C4-2B (cell line): ENCODE measurements at regions not wholly inside any gene's neighbourhood (a gene's known extent, or its start where the extent isn't known, plus 50 kb on each side); places are given as distances from the start of the nearest gene placed in this dataset.
"Not testable (repeated sequence)": the region's sequence is repeated elsewhere in the genome, so short reads cannot be mapped to it uniquely, and the experiment has no call there.

Experiments used
- H3K27ac ChIP-seq: fragments of 450-650 bp; 2 replicates; pipeline ENCODE4 v1.5.1; 2017
- ZFX ChIP-seq: fragments of 450-650 bp; IDR thresholded peaks from 2 replicates; pipeline ENCODE4 v1.6.1; 2017
- TF ChIP-seq, protein P1 (sequence below): fragments of 450-650 bp; conservative IDR thresholded peaks from 2 replicates; pipeline ENCODE4 v1.5.1; 2017; ENCODE audit warnings: mild to moderate bottlenecking

DNA sequence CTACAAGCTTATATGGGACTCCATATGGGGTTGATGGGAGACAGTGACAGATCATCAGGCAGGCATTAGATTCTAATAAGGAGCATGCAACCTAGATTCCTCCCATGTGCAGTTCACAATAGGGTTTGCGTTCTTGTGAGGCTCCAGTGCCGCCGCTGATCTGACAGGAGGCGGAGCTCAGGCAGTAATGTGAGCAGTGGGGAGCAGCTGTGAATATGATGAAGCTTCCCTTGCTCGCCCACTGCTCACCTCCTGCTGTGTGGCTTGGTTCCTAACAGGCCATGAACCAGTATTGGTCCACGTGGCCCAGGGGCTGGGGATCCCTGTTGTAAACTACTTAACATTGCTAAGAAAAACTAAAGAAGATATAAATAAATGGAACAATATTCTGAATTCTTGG lies 378.4 kb downstream of the KCNRG start:
- no peak overlapping the region for H3K27ac ChIP-seq
- TF ChIP-seq ZFX = no peak
- TF ChIP-seq, protein P1, sequence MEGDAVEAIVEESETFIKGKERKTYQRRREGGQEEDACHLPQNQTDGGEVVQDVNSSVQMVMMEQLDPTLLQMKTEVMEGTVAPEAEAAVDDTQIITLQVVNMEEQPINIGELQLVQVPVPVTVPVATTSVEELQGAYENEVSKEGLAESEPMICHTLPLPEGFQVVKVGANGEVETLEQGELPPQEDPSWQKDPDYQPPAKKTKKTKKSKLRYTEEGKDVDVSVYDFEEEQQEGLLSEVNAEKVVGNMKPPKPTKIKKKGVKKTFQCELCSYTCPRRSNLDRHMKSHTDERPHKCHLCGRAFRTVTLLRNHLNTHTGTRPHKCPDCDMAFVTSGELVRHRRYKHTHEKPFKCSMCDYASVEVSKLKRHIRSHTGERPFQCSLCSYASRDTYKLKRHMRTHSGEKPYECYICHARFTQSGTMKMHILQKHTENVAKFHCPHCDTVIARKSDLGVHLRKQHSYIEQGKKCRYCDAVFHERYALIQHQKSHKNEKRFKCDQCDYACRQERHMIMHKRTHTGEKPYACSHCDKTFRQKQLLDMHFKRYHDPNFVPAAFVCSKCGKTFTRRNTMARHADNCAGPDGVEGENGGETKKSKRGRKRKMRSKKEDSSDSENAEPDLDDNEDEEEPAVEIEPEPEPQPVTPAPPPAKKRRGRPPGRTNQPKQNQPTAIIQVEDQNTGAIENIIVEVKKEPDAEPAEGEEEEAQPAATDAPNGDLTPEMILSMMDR = no peak

DNA sequence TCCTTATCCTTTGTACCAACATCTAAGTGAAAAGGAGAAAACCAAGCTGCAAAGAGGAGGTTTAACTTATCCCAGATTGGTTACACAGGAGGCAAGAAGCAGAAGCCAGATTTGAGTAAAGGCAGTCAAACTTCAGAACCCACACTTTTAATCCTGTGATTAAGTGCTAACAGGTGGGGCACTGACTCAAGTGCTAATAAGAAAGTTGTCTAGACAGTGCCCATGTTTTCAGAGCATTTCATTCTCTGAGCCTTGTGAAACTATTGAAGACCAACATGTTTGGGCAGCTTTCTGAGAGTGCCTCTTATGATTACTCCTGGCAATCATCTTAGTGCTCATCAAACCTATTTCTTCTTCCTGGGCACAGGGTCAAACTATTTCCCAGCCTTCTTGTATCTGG lies 380.8 kb downstream of the KCNRG start:
- TF ChIP-seq ZFX = no peak
- TF ChIP-seq, protein P1 = no peak
- no peak overlapping the region for H3K27ac ChIP-seq

DNA sequence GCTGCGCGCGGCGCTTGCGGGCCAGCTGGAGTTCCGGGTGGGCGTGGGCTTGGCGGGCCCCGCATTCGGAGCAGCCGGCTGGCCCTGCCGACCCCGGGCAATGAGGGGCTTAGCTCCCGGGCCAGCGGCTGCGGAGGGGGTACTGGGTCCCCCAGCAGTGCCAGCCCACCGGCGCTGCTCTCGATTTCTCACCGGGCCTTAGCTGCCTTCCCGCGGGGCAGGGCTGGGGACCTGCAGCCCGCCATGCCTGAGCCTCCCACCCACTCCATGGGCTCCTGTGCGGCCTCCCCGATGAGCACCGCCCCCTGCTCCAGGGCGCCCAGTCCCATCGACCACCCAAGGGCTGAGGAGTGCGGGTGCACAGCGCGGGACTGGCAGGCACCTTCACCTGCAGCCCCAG lies 381.4 kb downstream of the KCNRG start:
- H3K27ac ChIP-seq = not testable (repeated sequence)

DNA sequence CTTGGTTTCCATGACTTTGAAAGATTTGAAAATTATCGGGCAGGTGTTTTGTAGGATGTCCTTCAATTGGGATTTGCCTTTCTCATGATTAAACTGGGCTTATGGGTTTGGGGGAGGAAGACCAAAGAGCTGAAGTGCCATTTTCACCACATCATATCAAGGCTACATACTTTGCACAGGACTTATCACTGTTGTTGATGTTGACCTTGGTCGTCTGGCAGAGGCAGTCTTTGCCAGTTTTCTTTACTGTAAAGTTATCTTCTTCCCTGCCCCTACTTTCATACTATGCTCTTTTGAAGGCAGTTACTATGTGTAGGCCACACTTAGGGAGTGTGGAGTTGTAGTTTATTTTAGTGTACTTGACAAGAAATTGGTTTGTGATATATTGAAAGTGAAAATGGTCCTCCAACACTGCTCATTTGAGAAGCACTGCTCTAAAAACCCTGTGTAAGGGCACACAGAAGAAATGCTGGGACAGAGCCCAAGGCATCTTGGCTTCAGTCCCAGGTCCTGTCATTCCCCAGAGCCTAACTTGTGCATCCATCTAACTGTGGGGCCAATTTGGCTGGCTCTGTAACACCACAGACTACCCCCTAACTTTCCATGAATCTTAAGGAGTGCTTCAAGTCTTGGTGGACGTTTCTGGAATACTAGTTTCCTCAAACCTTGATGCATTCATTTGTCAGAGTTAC lies 384.9 kb downstream of the KCNRG start:
- TF ChIP-seq, protein P1 = no peak
- TF ChIP-seq ZFX = no peak
- no peak overlapping the region for H3K27ac ChIP-seq

DNA sequence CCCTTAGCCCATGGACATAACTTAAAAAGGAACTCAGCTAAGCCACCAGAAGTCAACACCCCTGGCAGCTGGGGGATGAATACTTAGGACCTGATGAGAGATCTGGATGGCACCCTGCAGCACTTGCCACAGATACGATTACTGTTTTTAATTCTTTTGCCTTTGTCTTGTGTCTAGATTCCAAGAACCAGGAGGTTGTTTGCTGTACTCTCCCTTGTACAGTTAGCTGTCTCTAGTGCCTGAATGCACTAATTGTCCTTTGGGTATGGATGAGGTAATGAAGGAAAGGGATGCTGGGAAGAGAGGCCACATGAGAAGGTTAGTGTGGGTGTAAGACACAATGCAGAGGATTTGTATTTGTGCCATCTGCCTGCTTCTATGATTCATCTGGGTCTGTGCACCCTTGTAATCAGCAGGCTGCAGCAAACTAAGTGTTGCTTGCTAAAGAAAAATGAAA lies 385.8 kb downstream of the KCNRG start:
- TF ChIP-seq, protein P1 = no peak
- H3K27ac ChIP-seq = no peak overlapping the region

DNA sequence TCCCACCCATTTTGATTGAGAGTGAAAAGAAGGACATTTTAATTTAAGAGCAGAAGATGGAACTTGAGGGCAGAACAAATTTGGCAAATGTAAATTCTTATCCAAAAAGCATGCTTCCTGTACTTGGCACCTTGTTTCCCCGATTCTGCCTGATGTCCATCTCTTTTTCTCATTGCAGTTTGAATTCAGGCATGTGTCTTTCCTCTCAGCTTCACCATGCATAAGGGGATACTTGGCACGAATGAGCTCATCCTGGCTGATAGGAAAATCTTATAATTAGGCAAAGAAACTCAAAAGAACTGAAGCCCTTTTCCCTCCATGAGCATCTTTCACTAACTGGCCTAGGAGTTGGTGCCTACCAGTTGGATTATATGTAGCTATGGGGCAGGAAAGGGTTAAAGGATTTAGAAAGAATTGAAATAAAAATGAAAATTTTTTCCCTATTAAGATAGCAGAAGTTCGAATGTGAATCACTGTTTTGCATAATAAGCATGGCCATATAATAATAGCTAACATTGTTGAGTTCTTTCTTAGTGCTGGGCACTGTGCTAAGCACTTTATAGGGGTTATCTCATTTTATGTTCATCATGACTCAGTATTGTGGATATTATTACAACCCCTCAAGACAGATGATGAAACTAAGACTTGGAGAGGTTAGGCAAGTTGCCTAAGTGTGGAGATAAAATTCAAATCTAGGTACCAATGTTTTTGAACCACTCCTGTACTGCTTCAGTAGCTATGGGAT lies 386.6 kb downstream of the KCNRG start:
- TF ChIP-seq ZFX = no peak
- TF ChIP-seq, protein P1 = no peak
- no peak overlapping the region for H3K27ac ChIP-seq

DNA sequence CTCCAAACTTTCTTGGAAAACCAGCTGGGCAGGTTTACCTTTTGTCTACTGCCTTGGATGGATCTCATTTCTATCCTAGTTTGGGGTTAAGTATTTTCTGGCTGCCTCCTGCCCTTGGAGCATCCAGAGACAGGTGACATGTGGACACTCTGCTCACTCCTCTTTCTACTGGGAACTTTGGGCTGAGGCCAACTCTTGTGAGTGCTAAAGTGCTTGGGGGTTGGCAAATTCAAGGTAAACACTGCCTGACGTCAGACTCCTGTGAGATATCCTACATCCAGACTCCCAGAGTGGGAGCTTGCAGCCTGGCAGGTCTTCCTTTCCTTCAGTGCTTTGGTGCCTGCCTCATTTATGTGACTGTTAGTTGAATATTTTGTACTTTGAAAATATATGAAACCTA lies 388.1 kb downstream of the KCNRG start:
- H3K27ac ChIP-seq = peak overlapping the region; percentile 41
- TF ChIP-seq, protein P1 = no peak
- no peak for TF ChIP-seq ZFX

DNA sequence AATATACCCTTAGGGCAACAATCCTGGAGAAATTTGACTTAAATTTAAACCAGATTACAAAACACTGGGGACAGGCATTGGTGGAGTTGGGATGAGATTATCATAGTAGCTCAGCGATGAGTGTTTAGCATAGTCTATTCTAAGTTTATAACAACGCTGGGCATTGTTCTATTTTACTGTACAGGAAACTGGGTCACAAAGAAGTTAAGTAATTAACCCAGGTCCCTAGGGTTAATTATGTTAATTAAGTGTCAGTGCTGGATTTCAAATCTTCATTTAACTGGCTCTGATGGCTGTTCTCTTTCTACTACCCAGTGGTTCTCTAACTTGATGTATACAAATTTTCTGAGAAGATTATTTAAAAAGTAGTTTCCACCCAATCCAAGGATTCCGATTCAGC lies 388.9 kb downstream of the KCNRG start:
- TF ChIP-seq ZFX = no peak
- TF ChIP-seq, protein P1 = no peak
- H3K27ac ChIP-seq = no peak overlapping the region
